RPMI7951 (cell line): ENCODE measurements at regions not wholly inside any gene's neighbourhood (a gene's known extent, or its start where the extent isn't known, plus 50 kb on each side); places are given as distances from the start of the nearest gene placed in this dataset.

Experiments used
- DNase-seq: peaks from one replicate; pipeline ENCODE4 v3.0.0-alpha.2; 2012; ENCODE audit warnings: low read depth

DNA sequence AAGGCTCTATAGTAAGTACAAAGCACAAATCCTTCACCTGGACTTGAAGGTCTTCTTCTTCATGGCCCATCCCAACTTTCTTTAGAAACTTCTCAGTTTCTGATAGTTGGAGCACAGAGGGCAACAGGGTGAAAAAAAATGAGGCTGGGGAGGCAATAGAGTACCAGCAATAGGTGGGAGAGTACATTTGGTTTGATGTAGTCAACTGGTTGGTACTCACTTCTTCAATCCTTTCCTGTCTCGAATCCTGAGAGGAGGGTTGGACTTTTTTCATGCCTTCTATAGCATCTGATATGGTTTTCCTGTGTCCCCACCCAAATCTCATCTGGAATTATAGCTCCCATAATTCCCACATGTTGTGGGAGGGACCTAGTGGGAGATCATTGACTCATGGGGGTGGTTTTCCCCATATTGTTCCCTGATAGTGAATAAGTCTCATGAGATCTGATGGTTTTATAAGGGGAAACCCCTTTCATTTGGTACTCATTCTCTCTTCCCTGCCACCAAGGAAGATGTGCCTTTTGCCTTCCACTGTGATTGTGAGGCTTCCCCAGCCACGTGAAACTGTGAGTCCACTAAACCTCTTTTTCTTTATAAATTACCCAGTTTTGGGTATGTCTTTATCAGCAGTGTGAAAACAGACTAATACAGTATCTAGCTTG lies 75.9 kb upstream of the LCLAT1 start:
- no peak for DNase-seq

DNA sequence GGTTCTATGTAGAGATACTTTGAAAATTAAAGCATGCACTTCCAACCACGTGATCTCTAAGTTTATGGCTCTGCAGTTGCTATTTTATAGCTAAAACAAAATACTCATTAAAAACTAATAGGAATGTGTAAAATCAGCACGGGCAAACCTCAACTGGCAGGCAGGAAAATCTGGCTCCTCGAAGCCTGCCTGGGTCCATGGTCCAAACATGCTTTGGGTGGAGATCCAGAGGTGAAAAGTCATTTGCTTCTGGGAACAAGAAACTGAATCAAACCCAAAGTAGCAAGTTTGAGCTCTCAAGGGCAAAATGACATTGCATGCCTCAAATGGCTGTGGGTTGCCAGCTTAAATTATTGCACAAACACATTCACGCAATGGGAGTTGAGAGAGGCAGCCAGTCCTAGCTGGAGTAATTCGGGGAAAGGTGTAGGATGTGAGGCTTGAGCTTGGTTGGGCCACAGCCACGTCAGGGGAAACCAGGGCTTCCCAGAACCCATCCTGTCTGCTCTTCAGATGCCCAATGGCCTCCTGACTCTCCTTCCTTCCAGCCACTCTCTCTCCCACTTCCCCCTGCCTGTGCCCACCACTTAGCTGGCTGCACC lies 75.2 kb upstream of the LCLAT1 start:
- DNase-seq: no peak

DNA sequence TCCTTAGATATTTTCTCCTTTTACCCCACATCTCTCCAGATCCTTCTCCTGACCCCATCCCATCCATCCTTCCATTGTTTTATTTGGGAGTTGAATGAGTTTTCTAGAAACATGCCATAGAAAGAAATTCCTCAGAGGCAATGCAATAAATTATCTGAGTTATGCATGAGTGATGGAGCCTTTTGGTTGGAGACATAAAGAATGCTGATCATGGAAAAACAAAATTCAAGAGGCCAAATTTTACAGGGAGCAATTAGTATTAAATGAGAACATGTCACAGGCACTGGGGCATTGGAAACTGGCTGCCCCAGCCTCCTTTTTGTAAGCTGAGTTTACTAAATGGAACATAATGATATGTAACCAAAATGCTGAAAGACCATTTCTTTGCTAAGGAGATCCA lies 74.2 kb upstream of the LCLAT1 start:
- DNase-seq: no peak

DNA sequence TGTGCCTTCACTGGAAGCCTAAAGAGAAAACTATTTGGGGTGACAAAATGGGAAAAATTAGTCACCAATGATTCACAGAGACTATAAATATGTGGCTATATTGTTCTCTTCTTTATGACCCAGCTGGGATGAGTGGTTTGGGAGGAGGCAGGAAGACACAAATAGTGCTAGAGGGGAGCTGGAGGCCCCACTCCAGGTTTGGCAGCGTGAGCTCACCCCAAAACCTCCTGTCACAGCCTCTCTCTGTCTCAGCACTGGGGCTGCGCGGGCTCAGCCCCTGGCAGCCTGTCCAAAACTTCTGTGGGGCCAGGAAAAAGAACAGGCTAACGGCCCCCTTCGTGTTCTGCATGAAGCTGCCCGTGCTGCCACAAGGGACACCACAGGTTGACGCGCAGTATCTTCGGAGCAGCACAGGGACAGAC lies 73.2 kb upstream of the LCLAT1 start:
- DNase-seq: peak; percentile 58

DNA sequence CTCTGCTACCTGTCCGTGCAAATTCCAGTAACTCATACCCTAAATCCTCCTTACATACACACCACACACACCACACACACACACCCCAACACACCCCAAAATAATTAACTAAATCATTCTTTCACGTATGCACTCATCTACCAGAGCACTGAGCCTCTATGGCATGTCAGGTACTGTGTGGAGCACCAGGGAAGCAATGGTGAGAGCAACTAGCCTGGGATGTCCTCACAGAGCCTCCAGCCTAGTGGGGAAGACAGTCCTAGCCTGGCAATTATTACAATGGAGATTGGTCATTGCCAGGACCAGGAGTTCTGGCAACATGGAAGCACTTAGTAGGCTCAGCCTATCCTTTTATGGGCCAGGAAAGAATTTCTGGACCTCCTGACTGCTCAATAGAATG lies 72.7 kb upstream of the LCLAT1 start:
- no peak for DNase-seq

DNA sequence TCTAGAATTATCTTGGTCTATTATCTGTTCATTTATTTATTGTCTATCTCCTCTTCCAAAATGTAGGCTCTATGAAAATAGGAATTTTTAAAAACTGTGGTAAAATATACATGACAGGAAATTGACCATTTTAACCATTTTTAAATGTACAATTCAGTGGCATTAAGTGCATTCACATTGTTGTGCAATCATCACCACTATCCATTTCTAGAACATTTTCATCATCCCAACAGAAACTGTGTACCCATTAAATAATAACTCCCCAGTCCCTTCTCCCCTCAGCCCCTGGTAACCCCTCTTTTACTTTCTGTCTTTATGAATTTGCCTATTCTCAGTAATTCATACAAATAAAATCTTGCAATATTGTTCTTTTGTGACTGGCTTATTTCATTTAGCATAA lies 71.1 kb upstream of the LCLAT1 start:
- no peak for DNase-seq

DNA sequence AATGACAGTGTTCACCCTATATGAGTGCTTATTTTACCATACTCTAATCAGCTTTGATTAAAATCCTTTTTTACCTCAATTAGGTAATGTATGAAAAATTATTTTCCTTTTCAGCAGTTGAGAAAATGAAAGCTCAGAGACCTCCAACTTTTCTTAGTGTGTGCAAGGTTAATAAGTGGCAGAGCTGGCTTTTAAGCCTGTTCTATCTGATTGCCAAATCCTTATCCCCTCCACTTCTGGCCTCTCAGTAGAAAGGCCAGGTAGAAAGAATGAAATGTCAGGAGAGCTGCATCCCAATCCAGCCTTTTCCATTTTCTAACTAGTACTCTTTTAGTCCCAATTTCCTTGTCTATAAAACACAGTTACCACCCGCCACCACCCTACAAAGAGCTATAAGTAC lies 67.6 kb upstream of the LCLAT1 start:
- no peak for DNase-seq

DNA sequence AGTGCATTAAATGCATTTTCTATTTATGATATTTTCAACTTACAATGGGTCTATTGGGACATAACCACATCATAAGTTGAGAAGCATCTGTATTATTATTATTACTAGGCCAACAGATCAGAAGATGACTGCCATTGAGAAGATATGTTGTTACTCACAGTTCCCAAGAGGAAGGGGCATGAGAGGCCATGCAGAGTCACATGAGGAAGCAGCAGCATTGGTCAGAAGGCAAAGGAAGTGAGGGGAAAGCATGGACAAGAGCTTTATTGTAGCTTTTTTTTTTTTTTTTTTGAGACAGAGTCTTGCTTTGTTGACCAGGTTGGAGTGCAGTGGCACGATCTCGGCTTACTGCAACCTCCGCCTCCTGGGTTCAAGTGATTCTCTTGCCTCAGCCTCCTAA lies 66.2 kb upstream of the LCLAT1 start:
- DNase-seq: peak; percentile 26

DNA sequence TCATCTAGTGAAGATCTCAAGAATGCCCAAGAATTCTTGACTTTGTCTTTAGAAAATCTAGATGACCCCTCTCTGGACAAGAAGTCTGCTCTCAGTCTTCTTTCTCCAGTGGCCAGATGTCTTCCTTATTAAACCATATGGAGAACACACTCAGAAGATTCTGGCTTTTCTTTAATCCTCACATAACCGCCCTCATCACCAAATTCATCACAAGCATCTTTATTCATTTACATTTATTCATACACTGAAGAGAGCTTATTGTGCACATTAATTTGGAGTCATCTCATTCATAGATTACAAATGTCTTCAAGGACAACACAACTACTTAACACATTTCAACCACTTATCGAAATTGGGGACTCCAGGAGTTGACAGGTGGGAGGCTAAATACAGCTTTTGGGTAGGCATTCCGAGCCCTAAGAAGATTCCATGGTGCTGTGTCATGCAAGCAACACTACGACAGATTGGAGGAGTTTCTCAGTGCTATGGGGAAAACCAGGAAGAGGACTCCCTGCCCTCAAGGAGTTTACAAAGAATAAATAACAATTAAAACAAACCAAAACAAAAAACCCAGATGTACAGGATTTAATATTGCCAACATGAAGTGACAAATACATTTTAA lies 64.8 kb upstream of the LCLAT1 start:
- no peak for DNase-seq

DNA sequence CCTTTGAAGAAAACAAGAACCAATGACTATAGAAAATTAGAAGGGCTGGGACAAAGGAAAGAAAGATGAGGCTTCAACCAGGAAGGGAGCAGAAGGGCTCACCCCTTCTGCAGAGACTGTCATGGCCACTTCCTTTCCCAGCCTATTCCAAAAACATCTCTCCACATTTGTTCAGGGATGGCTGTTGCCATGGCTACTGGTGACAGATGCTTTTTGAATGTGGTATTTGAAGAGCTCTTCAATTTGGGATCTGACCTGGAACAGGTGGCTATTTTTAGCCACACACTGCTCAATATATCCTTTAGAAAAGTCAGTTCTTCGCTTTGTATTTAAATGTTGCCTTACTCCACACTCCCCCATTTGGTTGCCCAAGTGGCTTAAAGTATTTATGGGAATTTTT lies 64.1 kb upstream of the LCLAT1 start:
- no peak for DNase-seq

DNA sequence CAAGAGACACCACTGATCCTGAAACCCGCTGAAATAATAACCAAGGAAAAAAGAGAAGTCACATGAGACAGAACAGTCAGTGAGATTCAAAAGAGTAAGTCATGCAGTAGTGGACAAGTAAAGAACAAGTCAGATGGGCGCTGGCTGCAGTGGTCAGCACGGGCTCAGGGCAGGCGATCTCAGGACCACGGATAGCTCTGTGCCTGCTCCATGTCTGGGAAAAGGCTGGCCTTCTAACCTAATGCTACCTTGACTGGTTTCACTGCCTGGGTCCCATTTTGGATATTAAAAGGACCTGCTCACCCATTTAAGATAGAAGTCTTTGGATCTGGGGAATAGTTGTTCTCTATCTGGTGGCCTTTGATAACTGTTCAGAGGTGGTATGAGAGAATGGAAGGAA lies 61.7 kb upstream of the LCLAT1 start:
- DNase-seq: peak; percentile 20

DNA sequence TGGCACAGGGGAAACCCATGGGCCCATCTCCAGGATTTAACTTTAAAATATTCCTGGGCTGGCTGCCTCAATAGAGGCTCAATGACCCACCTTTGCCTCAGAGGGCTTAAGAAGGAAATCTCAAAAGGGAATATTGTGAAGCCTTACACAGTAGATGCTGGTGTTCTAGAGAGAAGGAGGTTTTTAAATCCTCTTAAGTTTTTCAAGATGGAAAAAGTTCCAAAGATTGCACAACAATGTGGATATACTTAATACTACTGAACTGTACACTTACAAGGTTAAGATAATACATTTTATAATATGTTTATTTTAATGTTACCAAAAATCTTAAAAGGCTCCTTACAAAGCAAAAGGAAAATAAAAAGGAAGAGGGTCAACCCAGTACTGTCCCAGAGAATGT lies 54.9 kb upstream of the LCLAT1 start:
- no peak for DNase-seq

DNA sequence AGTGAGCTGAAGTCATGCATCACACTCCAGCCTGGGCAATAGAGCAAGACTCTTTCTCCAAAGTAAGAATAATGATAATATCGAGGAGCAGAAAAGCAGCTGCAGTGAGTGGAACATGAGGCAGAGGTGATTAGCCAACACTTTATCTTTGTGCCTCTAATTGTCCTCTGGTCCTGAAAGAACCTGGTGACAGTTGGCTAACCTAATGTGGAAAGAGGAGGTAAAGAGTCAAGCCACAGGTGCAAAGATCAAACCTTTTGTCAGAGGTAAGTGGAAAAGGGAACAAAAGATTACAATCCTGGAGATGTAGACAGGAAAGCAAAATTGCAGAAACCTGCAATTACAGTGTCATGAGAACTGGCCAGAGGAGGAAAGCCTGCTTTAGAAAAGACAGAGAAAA lies 53.5 kb upstream of the LCLAT1 start:
- DNase-seq: no peak

DNA sequence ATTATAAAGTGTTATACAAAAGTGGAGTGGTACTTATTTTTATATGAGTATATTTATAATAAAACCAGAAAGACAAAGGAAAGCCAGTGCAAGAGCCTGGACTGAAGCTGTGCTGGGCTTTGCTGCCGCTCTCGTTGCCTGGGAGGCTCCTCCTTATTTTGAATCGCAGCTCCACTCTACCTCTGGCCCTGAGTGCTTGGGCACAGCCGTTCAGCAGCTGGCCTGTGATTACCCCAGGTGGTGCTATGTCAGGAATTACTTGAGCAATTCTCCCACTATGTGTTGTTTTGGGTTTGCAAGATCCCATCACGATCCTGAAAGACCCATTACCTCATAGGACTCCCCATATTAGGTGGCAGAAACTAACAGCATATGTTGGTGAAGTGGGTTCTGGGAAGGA lies 53.0 kb upstream of the LCLAT1 start:
- DNase-seq: no peak

DNA sequence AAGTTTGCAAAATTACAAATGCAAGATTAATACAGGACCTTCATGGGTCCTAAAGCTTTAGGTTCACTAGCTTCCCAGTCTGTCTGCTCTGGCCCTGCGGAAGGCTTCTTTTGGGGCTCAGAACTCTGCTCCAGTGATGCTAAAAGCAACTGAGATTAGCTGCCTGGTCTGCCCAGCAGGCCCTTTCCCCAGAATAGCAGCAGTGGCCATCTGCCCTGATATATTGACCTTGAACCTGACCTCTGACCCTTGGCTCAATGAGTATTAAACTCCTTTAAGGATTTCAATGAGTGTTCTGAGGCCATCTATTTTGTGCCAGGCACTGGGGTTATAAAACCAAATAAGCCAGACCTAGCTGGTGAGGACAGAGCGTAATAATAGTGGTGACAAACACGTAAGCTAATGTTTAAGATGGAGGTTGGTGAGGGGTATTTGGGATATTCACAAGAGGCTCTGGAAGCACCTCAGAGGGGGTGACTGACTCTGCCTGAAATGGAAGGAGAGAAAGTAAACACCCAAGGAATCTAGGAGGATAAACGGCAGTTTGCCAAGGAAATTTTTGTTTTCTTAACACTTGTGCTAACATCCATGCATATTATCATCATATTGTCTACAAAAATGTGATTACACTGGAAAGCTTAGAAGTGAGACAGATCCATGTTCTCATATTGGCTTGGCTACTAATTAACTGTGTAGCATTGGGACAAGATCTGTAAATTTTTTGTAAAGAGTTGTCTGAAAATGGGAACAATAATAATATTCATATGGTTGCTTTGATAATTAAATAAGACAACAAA lies 50.4 kb upstream of the LCLAT1 start:
- no peak for DNase-seq
